Kasumi-1 (cell line): ENCODE measurements at regions not wholly inside any gene's neighbourhood (a gene's known extent, or its start where the extent isn't known, plus 50 kb on each side); places are given as distances from the start of the nearest gene placed in this dataset.
"Not testable (repeated sequence)": the region's sequence is repeated elsewhere in the genome, so short reads cannot be mapped to it uniquely, and the experiment has no call there.

ENCODE experiments used
- DNase-seq, 2 experiments: peaks; one replicate each; lab custom pipeline; 2025; lab: John Stamatoyannopoulos, UW

- no peak for DNase-seq
These were observed 61.9 kb upstream of the ADGRL2 start for GRCh38 chr1:81738875-81739274.

- DNase-seq: no peak
These were observed 67.3 kb upstream of the ADGRL2 start for GRCh38 chr1:81733480-81733879.

- DNase-seq: no peak
These were observed 68.7 kb upstream of the ADGRL2 start for GRCh38 chr1:81731989-81732388.

GRCh38 chr1:81730881-81731280, 69.9 kb upstream of the ADGRL2 start:
- DNase-seq: no peak

DNA sequence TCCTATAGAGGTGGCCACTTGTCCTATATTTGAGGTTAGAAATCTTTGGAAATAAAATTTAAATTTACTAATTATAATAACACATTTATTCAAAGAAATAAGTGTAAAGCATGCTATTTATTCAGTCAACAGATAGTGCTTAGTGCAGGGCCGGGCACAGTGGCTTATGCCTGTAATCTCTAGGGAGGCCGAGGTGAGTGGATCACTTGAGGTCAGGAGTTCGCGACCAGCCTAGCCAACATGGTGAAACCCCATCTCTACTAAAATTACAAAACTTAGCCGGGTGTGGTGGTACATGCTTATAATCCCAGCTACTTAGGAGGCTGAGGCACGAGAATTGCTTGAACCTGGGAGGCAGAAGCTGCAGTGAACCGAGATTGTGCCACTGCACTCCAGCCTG, 70.4 kb upstream of the ADGRL2 start:
- DNase-seq: not testable (repeated sequence)

DNA sequence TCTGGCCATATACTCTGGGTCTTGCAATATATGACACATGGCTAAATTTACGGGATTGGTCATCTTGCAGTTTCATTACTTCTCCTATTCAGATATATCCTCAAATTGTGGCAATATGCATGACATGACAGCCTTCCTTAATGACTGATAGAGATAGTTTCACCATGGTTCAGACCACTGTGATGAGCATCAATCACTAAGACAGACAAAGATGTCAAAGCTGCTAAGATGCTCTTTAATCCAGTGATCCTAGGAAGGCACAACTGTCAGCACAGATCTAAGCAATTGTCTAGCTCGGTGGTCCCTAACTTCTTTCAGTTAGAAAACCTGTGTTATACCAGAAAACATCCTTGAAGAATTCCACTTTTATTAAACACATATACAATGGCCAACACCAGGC, 70.9 kb upstream of the ADGRL2 start:
- no peak for DNase-seq

- DNase-seq: no peak
These were observed 71.5 kb upstream of the ADGRL2 start for GRCh38 chr1:81729239-81729638.

DNA sequence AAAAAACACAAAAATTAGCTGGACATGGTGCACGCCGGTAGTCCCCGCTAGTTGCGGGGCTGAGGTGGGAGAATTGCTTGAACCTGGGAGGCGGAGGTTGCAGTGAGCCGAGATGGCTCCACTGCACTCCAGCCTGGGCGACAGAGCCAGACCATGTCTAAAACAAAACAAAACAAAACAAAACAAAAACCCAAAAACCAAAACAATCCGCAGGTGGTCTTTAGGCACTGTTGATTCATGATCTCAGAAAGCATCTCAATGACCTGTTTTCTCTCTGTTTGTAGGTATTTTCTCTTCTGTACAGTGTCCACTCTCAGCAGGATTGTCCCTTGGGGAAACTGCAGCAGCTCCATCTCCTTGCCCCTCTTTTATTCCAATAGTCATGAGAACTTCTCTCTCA, 74.9 kb upstream of the ADGRL2 start:
- DNase-seq: no peak

GRCh38 chr1:81722631-81723328, 78.0 kb upstream of the ADGRL2 start:
- DNase-seq: not testable (repeated sequence)

GRCh38 chr1:81720256-81720655, 80.5 kb upstream of the ADGRL2 start:
- not testable (repeated sequence) for DNase-seq

GRCh38 chr1:81717230-81717629, 83.5 kb upstream of the ADGRL2 start:
- DNase-seq: no peak

DNA sequence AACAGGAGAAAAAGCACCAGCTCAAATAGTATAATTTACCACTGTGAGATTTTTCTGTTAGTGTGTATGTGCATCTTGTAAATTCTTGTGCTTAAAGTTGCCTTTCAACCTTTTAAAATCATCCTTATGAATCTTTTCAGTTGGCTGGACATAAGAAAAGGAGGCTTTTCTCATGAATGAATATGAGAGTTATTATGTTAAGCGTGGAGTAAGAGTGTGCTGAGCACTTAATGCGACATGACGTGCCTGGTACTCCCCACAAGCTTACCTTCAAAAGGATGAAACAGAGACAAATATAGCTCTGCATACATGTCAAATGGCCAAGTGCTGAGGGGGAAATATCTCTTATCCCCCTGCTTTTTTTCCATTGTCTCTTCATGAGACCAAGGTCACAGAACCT, 85.3 kb upstream of the ADGRL2 start:
- DNase-seq: no peak

DNA sequence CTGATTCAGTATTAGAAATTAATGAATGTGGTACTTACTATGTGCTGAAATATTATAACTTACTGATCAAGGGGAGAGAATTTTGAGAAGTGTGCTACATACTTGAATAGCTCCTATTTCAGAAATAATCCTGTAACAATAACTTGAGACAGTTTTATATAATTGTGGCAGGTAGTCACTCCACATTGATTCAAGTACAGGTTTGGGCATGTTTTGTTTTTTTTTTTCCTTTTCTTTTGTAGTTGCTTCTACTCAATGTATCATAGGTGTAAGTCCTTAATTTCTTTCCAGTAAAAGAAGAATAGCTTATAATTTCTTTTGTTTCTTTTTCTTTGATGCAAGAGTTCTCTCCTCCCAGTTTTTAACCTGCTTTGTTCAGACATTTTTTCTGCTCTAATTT, 86.1 kb upstream of the ADGRL2 start:
- DNase-seq: no peak

GRCh38 chr1:81712425-81712824, 88.3 kb upstream of the ADGRL2 start:
- no peak for DNase-seq

- no peak for DNase-seq
These were observed 89.9 kb upstream of the ADGRL2 start for GRCh38 chr1:81710857-81711256.

DNA sequence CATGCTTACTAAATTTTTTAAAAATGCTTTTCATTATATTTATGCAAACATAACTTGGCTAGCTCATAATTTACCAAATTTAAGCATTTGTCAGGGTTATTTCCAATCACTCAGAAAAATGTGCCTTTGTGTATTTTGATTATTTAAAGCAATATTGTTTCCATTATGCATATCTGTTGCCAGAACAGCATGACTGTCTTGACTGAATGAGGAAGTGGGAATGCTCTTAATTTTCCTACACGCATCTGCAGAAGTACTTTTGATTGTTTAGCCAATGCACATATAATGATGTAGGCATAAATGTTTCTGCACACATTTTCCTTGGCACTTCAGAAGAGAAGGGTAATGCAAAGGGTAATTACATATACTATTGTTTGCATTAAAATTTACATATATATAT, 92.5 kb upstream of the ADGRL2 start:
- no peak for DNase-seq

GRCh38 chr1:81706650-81707435, 93.9 kb upstream of the ADGRL2 start:
- no peak for DNase-seq

- DNase-seq: no peak
These were observed 96.8 kb upstream of the ADGRL2 start for GRCh38 chr1:81703756-81704463.

- no peak for DNase-seq
These were observed 97.4 kb upstream of the ADGRL2 start for GRCh38 chr1:81703391-81703755.

DNA sequence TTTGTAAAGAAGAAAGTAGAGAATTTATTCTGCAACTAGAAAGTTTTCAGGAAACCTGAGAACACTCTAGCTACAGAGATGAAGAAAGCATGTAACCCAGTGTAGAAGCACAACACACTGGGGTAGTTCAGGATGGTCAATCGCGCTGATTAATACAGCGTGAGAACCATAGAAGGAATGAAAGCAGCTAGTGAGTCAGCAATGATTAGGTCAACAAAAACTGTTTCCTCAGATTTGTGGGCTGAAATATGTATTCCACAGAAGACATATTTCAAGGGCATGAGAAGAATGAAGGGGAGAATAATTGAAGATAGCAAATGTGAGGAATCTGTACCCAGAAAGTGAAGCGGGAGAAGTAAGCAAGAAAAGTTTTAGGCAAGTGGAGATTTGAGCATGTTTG, 97.8 kb upstream of the ADGRL2 start:
- no peak for DNase-seq

GRCh38 chr1:81702079-81702715, 98.5 kb upstream of the ADGRL2 start:
- DNase-seq: no peak

GRCh38 chr1:81700728-81701470, 99.8 kb upstream of the ADGRL2 start:
- no peak for DNase-seq
